ENCODE measurements at regions not wholly inside any gene's neighbourhood (a gene's known extent, or its start where the extent isn't known, plus 50 kb on each side); places are given as distances from the start of the nearest gene placed in this dataset.

DNA sequence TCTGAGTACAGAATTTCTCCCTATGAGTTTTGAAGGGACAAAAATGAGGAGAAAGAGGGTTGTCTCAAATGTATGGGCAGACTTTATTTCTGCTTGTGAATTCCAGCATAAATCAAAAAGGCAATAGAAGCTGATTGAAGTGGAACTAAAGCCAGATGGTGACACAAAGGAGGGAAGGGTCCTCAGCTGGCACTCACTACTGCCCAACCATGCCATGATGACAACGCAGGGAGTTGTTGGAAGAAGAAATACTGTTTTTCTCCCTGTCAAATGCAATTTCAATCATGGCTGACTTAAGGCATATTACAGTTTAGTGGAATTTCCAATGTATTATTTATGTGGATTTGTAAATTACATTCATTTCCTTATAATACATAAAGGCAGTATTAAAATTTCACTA, 805.8 kb downstream of the ADGRL2 start:
- DNase-seq: no peak

DNA sequence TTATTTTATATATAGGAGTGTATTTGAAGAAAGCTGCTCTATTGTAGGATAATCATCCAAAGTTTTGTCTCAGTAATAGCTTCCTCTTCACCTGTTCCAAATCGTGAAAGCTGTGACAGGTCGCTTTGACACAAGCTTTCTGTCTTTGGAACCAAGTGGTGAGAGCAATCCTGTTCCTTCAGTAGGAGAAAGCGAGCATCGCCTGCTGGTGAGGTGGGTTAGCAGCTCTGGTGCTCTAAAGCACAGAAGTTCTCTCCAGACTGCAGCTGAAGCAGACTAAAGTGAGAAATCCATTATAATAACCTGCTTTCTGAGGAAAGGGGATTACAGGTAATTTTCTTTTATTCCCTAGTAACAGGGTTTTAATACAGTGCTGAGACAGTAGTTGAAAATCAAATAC, 803.8 kb downstream of the ADGRL2 start:
- DNase-seq: no peak

DNA sequence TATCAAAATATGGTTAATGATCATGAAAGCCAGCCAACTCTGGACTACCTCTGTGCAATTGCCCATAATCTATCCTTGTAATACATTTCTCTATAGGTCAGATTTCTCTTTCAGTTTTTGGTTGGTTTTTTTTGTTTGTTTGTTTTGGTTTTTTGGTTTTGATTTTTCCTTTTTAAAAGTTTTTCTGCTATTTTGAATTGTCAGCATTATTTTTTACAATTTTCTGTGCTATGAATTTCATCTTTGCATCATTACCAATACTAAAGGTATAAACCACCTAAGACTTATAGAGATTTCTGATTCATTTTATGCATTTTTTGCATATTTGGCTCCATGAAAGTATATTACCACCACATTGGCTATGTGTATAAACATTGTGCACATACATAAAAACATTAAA, 799.6 kb downstream of the ADGRL2 start:
- no peak for DNase-seq

DNA sequence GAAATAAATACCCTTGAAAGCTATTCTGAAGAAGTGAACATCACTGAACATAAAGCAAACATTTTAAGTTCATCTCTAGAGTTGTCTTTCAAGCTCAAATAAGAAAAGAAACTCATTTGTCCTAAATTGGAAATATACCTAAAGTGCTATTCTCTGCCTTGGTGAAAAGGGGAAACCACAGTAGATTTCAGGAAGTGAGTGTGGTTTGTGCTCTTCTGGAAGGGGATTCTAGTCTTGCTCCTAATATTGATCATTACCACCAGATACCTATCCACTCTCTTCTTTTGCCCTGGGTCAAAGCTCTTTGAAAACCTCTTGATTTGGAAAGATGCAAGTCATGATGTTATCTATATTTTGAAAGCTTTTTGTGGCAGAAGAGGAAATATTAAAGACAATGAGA, 798.1 kb downstream of the ADGRL2 start:
- no peak for DNase-seq

DNA sequence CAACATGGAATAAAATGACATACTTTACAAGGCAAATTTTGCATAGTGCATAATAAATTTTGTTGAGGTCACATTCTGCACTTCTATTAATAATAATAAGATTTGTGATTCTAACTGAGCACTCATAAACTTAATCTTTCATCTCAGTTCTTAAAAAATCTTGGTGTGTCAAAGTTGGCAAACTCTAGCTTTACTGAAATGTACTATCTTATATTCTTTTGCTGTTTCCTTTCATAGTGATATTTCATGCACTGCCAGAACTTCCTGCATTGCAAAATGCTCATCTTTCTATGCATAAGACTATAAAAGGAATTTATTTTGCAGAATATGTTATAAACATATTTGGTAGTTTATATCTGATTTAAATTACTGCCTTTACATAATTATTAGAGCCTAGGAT, 797.6 kb downstream of the ADGRL2 start:
- DNase-seq: no peak

DNA sequence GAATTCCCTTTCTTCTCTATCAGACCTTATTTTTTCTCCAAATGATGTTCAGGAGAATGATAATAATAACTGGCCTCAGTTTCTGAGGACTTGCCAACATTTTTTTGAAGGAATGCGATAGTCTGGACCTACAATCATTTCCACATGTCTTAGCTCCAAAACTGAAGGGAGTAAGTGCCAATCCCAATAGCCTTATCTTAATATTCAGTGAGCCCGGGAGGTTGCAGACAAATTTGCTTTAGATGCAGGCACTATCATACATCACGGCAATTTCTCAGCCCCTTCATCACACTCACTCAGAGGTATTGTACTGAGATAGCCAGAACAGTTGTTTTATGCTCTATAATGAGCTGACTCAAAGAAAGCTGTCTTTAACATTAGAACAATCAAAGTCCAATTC, 796.9 kb downstream of the ADGRL2 start:
- peak; percentile 14 for DNase-seq

DNA sequence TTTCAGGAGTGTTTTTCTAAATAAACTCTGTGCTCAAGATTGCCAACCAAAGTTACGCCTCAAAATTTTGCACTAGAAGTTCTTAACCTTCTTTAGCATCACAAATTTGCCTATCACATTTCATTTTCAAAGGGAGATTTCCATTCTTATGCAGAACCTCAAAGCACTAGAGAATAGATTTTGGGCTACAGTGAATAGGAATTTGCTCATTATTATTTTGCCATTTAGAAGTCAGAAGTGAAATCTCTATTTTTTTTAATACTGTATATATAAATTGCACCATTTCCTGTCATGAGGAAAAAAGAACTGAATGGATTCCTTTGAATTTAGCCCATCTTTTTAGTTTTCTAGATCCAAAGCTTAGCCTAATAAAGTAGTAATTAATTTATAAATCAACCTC, 796.4 kb downstream of the ADGRL2 start:
- no peak for DNase-seq

DNA sequence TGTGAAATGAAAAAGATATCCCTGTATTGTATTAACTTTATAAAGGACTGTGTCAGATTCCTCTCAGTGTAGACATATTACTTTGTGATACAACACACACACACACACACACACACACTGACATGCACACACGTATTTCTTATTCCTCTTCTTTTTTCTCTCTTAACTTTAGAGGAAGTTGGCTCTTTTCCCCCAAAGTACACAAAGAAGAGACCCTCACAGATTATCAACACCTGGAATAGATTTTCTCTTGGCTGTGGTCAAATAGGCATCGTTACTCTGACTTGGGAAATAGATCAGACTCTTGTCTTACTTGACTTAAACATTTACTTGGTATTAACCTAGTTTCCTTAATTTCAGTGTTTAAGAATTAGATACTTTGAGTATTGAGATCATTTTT, 792.8 kb downstream of the ADGRL2 start:
- no peak for DNase-seq

DNA sequence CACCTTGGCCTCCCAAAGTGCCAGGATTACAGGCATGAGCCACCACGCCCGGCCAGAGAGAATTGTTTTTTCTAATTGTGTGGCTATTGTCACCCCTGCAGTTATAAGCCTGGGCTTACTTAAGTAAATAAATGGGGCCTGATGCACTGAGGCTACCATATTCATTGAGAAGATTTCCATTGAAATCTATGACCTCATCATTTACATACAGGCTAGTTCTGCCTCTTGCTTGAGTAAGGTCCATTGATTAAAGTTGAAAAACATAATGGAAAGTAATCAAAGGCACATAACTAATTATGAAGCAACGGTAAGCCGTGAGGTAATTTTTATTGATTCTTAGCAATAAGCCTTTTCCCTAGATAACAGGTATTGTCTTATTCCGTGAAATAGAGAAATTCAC, 788.9 kb downstream of the ADGRL2 start:
- no peak for DNase-seq

DNA sequence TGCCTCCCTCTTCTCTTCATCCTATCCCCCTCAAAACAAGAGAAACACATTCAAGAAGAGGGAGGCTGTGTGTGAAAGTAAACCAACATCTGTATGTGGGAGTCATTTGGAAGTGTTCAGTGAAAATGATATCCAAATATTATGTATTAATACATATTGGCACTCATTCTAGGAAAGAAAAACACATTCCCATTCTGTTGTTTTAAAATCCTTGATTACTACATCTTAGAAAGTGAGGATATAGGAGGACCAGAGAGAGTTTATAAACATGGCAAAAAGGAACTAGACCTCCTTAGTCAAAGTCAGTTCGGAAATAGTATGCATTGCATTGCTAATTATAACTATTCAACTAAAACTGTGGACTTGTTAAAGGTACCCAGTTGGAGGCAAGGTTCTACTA, 786.6 kb downstream of the ADGRL2 start:
- no peak for DNase-seq

DNA sequence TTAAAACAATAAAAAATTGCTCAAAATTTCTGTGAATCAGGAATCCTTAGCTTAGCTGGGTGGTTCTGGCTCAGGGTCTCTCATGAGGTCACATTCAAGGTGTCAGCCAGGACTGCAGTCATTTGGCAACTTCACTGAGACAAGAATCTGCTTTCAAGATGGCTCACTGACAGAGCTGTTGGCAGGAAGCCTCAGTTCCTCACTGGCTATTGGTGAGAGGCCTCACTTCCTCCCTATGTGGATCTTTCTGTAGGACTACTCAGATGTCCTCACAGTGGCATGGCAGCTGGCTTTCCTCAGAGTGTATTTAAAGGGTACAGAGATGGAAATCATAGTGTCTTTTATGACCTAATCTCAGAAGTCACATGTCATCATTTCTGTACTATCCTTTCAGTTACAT, 785.7 kb downstream of the ADGRL2 start:
- peak; percentile 85 for DNase-seq

DNA sequence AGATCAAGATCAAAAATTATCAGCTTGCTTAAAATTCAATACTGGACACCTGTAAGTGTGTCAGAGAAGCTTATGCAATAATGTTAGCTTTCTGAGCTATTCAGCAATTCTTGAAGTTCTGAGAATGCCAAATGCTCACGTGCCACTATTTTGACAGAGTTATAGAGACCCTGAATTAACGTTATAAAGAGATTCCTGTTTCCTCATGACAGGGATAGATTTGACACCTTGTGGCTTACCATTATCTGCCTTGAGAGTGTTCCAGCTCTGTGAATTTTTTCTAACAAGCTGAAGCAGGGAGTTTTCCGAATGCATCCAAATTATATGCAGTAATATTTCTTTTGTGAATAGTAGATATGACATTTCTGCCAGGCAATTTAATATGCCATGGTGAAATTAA, 781.6 kb downstream of the ADGRL2 start:
- DNase-seq: no peak

DNA sequence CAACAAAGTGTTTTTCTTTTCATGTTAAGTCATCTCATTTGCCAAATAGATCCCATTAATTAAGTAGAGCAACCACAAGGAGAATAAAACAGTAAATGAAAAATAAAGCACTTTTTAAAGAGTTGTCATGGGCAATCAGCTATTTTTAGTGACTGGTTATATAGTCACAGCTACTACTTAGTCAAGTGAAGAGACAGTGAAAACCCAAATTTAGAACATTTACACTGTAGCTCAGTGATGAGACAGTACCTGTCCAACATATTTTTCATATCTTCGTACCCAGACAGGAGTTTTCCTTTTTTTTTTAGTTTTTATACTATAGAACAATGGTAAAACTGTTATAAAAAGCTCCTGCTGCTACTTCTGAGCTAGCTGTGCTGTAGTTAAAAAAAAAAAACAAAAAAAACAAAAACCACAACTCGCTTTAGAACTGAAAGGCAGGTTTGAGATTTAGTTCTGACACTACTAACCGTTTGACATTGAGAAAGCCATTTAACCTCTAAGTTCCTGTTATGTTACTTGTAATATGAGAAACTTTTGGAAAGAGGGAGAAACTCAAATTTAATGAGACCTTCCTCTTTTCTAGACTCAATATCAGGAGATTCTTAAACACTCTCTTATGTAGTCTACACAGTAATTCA, 777.5 kb downstream of the ADGRL2 start:
- DNase-seq: no peak

DNA sequence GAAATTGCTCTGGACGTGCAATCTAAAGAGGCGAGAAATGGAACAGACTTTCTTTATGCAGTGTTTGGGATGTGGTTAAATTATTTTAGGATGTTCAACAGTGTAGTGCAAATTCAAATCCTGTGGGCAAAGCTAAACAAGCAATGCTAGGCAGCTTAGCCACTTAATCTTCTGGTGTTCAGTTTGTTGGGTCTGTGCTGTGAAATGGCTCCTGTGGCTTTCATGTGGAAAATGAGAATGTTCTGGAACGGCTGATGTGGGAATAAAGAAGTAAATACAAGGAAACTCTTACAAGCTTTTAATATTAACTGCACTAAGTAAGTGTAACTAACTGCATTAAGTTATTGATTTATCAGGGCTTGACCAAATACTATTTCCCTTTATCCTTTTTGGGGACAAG, 766.6 kb downstream of the ADGRL2 start:
- no peak for DNase-seq

DNA sequence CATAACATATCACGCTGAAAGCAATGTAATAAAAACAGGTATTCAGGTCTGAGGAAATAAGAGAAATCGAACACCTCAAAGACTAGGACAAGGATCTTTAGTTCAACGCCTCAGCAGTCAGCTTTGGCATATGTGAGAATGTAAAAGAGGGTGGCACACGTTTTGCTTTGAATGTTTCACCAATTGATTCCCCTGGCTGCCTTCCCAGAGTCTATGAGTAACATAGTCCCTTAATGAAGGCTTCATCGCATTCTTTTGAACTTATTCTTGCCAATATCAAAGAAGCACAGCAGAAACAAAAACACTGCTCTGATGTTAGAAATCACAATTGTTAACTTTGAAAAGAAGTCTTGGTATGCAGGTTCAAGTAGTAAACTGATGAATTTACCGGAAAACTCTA, 764.8 kb downstream of the ADGRL2 start:
- DNase-seq: no peak

DNA sequence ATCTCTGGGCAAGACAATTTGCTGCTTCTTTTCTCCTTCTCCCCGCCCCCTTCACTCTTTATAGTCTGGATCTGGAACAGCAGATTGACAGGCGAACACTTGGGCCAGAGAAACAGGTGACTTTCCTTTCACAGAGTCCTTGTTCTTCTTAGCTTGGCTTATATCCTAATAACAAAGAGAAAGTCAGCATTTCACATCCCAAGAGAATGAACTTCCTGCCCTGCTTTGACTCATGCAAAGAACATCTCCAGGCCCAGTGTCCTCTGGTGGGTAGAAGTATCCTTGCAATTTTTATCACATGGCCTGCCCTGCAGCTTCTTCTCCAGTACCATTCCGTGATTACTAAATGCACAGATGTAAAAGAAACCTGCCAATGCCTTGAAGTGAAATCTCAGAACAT, 764.4 kb downstream of the ADGRL2 start:
- no peak for DNase-seq

DNA sequence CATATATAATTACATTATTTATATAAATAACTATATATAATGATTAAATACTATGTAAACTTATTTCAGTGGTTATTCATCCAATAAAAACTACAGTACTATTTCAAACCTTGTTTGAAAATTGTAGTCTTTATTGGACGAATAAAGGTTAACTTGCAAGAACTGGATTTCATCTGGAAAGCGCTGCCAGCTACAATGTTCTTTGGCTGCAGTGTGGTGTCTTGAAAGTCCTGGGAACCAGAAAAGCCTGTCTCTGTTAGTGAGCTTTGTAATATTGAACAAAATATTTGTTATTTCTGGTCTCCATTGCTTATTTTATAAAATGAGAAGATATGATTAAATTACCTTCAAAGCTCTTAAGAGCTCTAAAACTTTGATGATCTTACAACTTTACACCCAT, 763.6 kb downstream of the ADGRL2 start:
- DNase-seq: peak; percentile 37

DNA sequence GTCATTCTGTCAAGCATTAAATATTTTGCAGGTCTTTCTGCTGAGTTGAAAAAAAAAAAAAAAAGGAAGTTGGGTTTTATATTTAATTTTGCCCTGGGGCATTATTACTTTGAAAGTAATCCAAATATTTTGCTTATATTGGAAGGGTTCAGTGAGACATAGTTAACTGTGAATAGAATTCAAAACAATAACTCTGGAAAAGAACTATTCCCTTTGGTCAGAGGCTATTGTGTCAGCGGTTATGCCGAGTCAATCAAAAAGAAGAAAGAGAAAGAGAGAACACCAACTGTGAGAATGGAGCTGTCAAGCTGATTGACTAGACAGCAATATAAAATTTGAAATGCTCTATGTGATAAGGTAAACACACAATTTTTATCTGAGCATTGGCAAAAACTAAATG, 761.7 kb downstream of the ADGRL2 start:
- DNase-seq: no peak

DNA sequence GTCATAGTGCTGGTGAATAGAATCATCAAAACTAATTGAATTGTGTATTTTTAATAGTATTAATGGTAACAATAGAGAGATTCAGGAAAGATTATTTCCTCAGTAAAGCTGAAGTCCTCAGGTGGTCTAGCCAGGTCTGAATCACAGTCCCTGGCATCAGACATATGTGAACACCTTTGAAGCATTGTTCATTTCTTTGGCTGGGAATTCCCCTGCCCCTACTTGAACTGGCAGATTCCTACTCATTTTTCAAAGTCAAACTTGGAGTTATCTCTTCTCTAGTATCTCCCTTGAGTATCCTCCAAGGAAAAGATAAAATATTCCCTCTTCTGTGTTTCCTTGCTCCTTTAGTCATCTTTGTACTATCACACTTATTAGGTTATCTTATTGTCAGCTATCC, 759.8 kb downstream of the ADGRL2 start:
- no peak for DNase-seq

DNA sequence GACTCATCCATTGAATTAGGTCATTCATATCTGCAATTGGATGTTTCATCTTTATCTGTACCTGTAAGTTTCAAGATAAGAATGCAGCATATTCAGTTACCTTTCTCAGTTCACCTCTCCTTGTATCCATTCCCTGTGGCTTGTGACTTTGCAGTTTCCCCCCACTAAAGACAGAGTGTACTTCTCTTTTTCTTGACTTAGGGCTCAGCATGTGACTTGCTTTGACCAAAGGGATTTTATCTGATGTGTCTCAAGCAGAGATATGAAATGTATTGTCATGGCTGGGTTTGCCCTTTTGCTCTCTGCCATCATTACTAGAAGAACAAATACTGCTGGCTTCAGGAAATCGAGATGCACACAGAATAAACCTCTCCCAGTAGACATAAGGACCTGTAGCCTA, 754.8 kb downstream of the ADGRL2 start:
- DNase-seq: no peak

DNA sequence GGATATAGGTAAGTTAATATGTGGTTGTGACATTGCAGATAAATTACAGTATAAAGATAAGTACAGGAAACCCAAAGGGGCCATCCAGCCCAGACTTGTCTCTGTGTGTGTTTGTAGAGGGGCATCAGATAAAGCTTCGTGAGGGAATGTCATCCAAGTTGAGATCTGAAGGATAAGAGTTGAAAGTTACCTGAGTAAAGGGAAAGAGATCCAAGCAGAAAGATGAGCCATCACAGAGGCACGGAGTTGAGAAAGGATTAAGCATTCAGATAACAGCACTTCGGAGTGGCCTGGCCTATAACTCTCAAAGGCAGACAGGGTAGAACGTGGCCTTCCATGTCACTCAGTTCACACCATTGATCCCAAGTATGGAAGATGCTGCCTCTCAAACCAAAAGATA, 749.1 kb downstream of the ADGRL2 start:
- DNase-seq: no peak

DNA sequence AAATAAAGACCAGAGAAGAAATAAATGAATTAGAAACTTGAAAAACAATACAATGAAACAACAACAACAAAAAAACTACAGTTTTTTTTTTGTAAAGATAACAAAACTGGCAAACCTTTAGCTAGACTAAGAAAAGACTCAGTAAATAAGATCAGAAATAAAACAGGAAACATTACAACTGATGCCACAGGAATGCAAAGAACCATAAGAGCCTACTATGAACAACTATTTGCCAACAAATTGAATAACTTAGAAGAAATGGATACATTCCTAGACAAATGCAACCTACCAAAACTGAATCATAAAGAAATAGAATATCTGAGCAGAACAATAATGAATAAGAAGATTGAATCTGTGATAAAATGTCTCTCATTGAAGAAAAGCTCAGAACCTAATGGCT, 742.0 kb downstream of the ADGRL2 start:
- DNase-seq: no peak

DNA sequence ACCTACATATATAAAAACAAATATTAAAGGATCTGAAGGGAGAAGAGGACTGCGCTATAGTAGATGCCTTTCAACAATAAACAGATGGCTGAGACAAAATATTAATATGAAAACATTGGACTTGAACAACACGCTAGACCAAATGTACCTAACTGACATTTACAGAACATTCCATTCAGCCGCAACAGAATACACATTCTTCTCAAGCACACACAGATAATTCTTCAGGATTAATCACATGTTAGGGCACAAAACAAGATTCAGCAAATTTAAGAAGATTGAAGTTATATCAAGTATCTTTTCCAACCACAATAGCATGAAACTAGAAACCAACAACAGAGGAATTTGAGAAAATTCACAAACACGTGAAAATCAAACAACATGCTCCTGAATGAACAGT, 741.4 kb downstream of the ADGRL2 start:
- no peak for DNase-seq

DNA sequence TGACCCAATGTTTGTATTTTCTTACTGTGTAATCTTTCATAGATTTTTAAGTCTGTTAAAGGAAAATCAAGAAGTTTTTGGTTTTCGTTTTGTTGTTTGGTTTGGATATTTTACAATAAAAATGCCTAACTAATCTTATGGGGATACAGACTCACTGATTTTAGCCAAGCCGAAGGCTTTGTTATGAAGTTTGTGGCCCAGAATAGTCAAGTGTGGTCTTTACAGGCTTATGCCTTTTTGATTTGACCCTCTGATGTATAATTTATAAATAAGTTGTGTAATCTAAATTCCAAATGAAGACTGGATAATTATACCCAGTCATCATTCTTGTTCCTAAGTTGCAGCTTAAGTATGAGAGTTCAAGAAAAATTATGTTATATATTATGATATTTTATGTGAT, 739.3 kb downstream of the ADGRL2 start:
- no peak for DNase-seq

DNA sequence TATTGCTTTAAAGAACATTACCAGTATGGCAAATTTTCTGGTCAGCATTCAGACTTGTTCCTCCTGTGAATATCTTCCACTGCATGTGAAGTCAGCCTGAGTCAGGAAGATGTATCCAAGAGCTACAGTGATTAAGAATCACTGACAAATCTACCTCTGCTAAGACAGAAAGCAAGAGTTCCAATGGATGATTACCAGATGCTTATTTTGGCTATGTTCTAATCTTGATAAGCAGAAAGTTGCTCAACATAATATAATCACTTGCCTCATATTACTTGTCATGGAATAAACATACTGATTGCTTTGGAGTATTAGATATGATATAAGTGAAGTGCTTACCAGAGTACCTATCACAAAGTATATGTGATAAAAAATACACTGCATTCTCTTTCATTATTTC, 738.1 kb downstream of the ADGRL2 start:
- DNase-seq: no peak

DNA sequence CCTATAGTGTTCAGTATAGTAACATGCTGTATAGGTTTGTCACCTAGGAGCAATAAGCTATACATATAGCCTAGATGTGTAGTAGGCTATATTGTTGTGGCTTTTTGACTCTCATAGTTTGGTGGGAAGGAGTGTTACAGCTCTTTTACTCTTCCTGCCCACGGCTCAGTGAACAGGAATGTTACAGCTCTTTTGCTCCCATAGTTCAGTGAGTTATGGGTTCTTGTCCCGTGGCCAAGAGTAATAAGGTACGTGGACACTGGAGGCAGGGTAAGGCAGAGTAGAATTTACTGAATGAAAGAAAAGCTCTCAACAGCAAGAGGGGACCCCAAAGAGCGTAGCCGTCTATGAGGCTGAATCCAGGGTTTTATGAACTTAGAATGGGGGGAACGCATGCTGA, 734.3 kb downstream of the ADGRL2 start:
- no peak for DNase-seq

All from femur (tissue), 1 donor.